ENCODE measurements at regions not wholly inside any gene's neighbourhood (a gene's known extent, or its start where the extent isn't known, plus 50 kb on each side); places are given as distances from the start of the nearest gene placed in this dataset.

GRCh38 chr10:3571310-3571825 lies 213.6 kb downstream of the KLF6 start:
- TF ChIP-seq CTCF (IDR thresholded peaks at IDR 0.05) (no peak), EZH2 (IDR thresholded peaks at IDR 0.05; ENCODE audit: borderline replicate concordance, insufficient read depth, low read depth, low read length, poor library complexity, severe bottlenecking) (no peak)

Data from B cell (primary cell).